ENCODE measurements at regions not wholly inside any gene's neighbourhood (a gene's known extent, or its start where the extent isn't known, plus 50 kb on each side); places are given as distances from the start of the nearest gene placed in this dataset.

DNA sequence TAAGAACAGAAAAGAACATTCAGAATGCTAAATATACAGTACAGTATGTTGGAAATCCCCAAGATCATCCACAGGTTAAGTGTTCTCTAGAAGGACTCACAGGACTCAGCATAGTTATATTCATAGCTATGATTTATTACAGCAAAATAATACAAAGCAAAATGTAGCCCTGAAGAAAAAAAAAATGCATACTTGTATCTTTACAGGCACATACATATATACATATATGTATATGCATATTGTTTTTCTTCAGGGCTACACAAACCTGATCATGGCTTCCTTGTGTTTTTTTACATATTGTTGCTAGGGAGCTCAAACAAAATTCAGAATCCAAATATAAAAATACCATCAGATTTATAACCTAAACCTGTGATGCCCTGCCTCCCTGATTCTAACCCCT is 78.5 kb downstream of the TUBA3C start:
- H3K4me3 ChIP-seq (replicated peaks in 1 of 2; ENCODE audit: low read depth in 1 of 2, low read length in 2 of 2) = no peak overlapping the region
- DNase-seq (ENCODE audit: low read depth, low spot score) (no peak), ATAC-seq (no peak)
- POLR2A ChIA-PET = no interaction called here
- intact Hi-C loops (cut with micrococcal nuclease) = no loop called here
- no TSS peak for BruUV-seq (replicated peaks)
- H2AFZ ChIP-seq (ENCODE audit: low read depth, low read length, poor library complexity, severe bottlenecking) = no peak overlapping the region
- H3K36me3 ChIP-seq (ENCODE audit: control insufficient read depth in 1 of 2, insufficient read depth in 2 of 2, low read length in 2 of 2) = no peaks in the 10 kb centered on the region
- H3K27ac ChIP-seq (ENCODE audit: low read depth, low read length) = no peak overlapping the region
- H3K9ac ChIP-seq (ENCODE audit: low read length) = no peak overlapping the region
- no peaks in the 10 kb centered on the region for H3K79me2 ChIP-seq (ENCODE audit: insufficient read depth, low read length)
- H3K27me3 ChIP-seq (ENCODE audit: insufficient read depth, low read length) = no peaks in the 10 kb centered on the region
- no peaks in the 10 kb centered on the region for H4K20me1 ChIP-seq (ENCODE audit: insufficient read depth)
- no peak overlapping the region for H3K4me2 ChIP-seq (ENCODE audit: low read length)
- no peak for TF ChIP-seq EZH2phosphoT487 (IDR thresholded peaks at IDR 0.05; ENCODE audit: borderline replicate concordance)
- no peak for TF ChIP-seq ZFX (IDR thresholded peaks at IDR 0.05)
- no peak for TF ChIP-seq POLR2A (IDR thresholded peaks at IDR 0.05; ENCODE audit: borderline replicate concordance, extremely low read depth, insufficient read depth, insufficient read length)
- TF ChIP-seq JUND (IDR thresholded peaks at IDR 0.05) = no peak
- no peak for TF ChIP-seq YY1 (IDR thresholded peaks at IDR 0.05; ENCODE audit: extremely low read depth, insufficient replicate concordance, low read depth, low read length)
- TF ChIP-seq EZH2 (IDR thresholded peaks at IDR 0.05) = no peak
- no peak for TF ChIP-seq SIN3A (IDR thresholded peaks at IDR 0.05; ENCODE audit: low read depth)
- TF ChIP-seq RAD21 (IDR thresholded peaks at IDR 0.05; ENCODE audit: low read depth) = no peak
- no peak for TF ChIP-seq FOSL1 (IDR thresholded peaks at IDR 0.05; ENCODE audit: low read depth)
- TF ChIP-seq, protein P1, sequence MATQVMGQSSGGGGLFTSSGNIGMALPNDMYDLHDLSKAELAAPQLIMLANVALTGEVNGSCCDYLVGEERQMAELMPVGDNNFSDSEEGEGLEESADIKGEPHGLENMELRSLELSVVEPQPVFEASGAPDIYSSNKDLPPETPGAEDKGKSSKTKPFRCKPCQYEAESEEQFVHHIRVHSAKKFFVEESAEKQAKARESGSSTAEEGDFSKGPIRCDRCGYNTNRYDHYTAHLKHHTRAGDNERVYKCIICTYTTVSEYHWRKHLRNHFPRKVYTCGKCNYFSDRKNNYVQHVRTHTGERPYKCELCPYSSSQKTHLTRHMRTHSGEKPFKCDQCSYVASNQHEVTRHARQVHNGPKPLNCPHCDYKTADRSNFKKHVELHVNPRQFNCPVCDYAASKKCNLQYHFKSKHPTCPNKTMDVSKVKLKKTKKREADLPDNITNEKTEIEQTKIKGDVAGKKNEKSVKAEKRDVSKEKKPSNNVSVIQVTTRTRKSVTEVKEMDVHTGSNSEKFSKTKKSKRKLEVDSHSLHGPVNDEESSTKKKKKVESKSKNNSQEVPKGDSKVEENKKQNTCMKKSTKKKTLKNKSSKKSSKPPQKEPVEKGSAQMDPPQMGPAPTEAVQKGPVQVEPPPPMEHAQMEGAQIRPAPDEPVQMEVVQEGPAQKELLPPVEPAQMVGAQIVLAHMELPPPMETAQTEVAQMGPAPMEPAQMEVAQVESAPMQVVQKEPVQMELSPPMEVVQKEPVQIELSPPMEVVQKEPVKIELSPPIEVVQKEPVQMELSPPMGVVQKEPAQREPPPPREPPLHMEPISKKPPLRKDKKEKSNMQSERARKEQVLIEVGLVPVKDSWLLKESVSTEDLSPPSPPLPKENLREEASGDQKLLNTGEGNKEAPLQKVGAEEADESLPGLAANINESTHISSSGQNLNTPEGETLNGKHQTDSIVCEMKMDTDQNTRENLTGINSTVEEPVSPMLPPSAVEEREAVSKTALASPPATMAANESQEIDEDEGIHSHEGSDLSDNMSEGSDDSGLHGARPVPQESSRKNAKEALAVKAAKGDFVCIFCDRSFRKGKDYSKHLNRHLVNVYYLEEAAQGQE (IDR thresholded peaks at IDR 0.05; ENCODE audit: low read depth) = no peak
- no peak for TF ChIP-seq TCF7L2 (IDR thresholded peaks at IDR 0.05; ENCODE audit: borderline replicate concordance, extremely low read depth, insufficient read depth, insufficient read length)
- TF ChIP-seq EGR1 (IDR thresholded peaks at IDR 0.05; ENCODE audit: low read depth) = no peak
- TF ChIP-seq, protein P2, sequence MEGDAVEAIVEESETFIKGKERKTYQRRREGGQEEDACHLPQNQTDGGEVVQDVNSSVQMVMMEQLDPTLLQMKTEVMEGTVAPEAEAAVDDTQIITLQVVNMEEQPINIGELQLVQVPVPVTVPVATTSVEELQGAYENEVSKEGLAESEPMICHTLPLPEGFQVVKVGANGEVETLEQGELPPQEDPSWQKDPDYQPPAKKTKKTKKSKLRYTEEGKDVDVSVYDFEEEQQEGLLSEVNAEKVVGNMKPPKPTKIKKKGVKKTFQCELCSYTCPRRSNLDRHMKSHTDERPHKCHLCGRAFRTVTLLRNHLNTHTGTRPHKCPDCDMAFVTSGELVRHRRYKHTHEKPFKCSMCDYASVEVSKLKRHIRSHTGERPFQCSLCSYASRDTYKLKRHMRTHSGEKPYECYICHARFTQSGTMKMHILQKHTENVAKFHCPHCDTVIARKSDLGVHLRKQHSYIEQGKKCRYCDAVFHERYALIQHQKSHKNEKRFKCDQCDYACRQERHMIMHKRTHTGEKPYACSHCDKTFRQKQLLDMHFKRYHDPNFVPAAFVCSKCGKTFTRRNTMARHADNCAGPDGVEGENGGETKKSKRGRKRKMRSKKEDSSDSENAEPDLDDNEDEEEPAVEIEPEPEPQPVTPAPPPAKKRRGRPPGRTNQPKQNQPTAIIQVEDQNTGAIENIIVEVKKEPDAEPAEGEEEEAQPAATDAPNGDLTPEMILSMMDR (IDR thresholded peaks at IDR 0.05 in 2 of 3, conservative IDR thresholded peaks at IDR 0.05 in 1 of 3; ENCODE audit: borderline replicate concordance in 1 of 3, insufficient read depth in 1 of 3, low read depth in 2 of 3, low read length in 2 of 3) = no peak
- TF ChIP-seq SP1 (IDR thresholded peaks at IDR 0.05; ENCODE audit: low read depth) = no peak
- TF ChIP-seq, protein P3, sequence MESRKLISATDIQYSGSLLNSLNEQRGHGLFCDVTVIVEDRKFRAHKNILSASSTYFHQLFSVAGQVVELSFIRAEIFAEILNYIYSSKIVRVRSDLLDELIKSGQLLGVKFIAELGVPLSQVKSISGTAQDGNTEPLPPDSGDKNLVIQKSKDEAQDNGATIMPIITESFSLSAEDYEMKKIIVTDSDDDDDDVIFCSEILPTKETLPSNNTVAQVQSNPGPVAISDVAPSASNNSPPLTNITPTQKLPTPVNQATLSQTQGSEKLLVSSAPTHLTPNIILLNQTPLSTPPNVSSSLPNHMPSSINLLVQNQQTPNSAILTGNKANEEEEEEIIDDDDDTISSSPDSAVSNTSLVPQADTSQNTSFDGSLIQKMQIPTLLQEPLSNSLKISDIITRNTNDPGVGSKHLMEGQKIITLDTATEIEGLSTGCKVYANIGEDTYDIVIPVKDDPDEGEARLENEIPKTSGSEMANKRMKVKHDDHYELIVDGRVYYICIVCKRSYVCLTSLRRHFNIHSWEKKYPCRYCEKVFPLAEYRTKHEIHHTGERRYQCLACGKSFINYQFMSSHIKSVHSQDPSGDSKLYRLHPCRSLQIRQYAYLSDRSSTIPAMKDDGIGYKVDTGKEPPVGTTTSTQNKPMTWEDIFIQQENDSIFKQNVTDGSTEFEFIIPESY (IDR thresholded peaks at IDR 0.05; ENCODE audit: extremely low read depth, insufficient replicate concordance, low read length) = no peak
- no peak for TF ChIP-seq ZNF274 (IDR thresholded peaks at IDR 0.05; ENCODE audit: low read depth, low read length)
- no peak for TF ChIP-seq CBX3 (IDR thresholded peaks at IDR 0.05; ENCODE audit: low read depth)
- TF ChIP-seq CEBPB (IDR thresholded peaks at IDR 0.05; ENCODE audit: low read depth) = no peak
- TF ChIP-seq ELF1 (IDR thresholded peaks at IDR 0.05; ENCODE audit: borderline replicate concordance, low read depth) = no peak
- H3K9me2 ChIP-seq (ENCODE audit: insufficient read depth) = no peaks in the 10 kb centered on the region
- CTCF ChIA-PET = no interaction called here
- H3K9me3 ChIP-seq (ENCODE audit: control insufficient read depth in 1 of 2, insufficient read depth in 1 of 2, low read depth in 1 of 2, low read length in 2 of 2) = peaks cover 0 to 5% of the 10 kb centered on the region in 2 experiments; a peak in 1 of 4 replicates
- no peaks in the 10 kb centered on the region for H3K4me1 ChIP-seq (ENCODE audit: control insufficient read depth in 1 of 2, insufficient read depth in 2 of 2, low read length in 2 of 2)
- RAD21 ChIA-PET (ENCODE audit: low non-redundant PET in 1 of 2, low total read pairs in 2 of 2, uncharacterized antibody in 2 of 2, unreplicated experiment in 2 of 2) = no interaction called here

Data from HCT116 (cell line).